Tongue (tissue), 1 donor: ENCODE measurements at regions not wholly inside any gene's neighbourhood (a gene's known extent, or its start where the extent isn't known, plus 50 kb on each side); places are given as distances from the start of the nearest gene placed in this dataset.
"Not testable (repeated sequence)": the region's sequence is repeated elsewhere in the genome, so short reads cannot be mapped to it uniquely, and the experiment has no call there.

Source experiments
- DNase-seq: peaks from one replicate; pipeline ENCODE4 v3.0.0-alpha.2; 2015

- DNase-seq, result no peak
Measured at GRCh38 chr18:66867653-66868052, 263.8 kb upstream of the CDH19 start.

GRCh38 chr18:66866427-66866940 is 262.6 kb upstream of the CDH19 start:
- not testable (repeated sequence) for DNase-seq

GRCh38 chr18:66838340-66838987 is 234.6 kb upstream of the CDH19 start:
- DNase-seq, result no peak

- DNase-seq, result peak; percentile 45
Measured at GRCh38 chr18:66833646-66834045, 229.8 kb upstream of the CDH19 start.

- DNase-seq, result no peak
Measured at GRCh38 chr18:66826211-66826610, 222.3 kb upstream of the CDH19 start.

GRCh38 chr18:66825347-66825746 is 221.5 kb upstream of the CDH19 start:
- DNase-seq, result no peak

- DNase-seq, result no peak
Measured at GRCh38 chr18:66819235-66819634, 215.3 kb upstream of the CDH19 start.

- no peak for DNase-seq
Measured at GRCh38 chr18:66813138-66813537, 209.2 kb upstream of the CDH19 start.

- DNase-seq, result no peak
Measured at GRCh38 chr18:66795051-66795450, 191.2 kb upstream of the CDH19 start.

GRCh38 chr18:66792466-66792865 is 188.6 kb upstream of the CDH19 start:
- DNase-seq, result no peak

GRCh38 chr18:66780609-66781008 is 176.7 kb upstream of the CDH19 start:
- no peak for DNase-seq

- no peak for DNase-seq
Measured at GRCh38 chr18:66778048-66778447, 174.2 kb upstream of the CDH19 start.

- DNase-seq, result no peak
Measured at GRCh38 chr18:66769375-66769774, 165.5 kb upstream of the CDH19 start.

- DNase-seq, result peak; percentile 40
Measured at GRCh38 chr18:66764230-66764629, 160.3 kb upstream of the CDH19 start.

- DNase-seq, result no peak
Measured at GRCh38 chr18:66761166-66761565, 157.3 kb upstream of the CDH19 start.

GRCh38 chr18:66760559-66760958 is 156.7 kb upstream of the CDH19 start:
- no peak for DNase-seq

GRCh38 chr18:66759050-66759828 is 155.3 kb upstream of the CDH19 start:
- DNase-seq, result no peak

- no peak for DNase-seq
Measured at GRCh38 chr18:66757946-66758345, 154.1 kb upstream of the CDH19 start.

- no peak for DNase-seq
Measured at GRCh38 chr18:66754335-66754734, 150.4 kb upstream of the CDH19 start.

- DNase-seq, result no peak
Measured at GRCh38 chr18:66752733-66753132, 148.8 kb upstream of the CDH19 start.

GRCh38 chr18:66749481-66750035 is 145.7 kb upstream of the CDH19 start:
- DNase-seq, result no peak

- DNase-seq, result peak; percentile 19
Measured at GRCh38 chr18:66749030-66749429, 145.1 kb upstream of the CDH19 start.

- no peak for DNase-seq
Measured at GRCh38 chr18:66742832-66743231, 138.9 kb upstream of the CDH19 start.
